HG02678 (cell line): ENCODE measurements at regions not wholly inside any gene's neighbourhood (a gene's known extent, or its start where the extent isn't known, plus 50 kb on each side); places are given as distances from the start of the nearest gene placed in this dataset.

Experiments
- ATAC-seq: cut with Tn5 transposase; IDR thresholded peaks from one replicate; pipeline ENCODE4 v1.9.1; 2021; ENCODE audit warnings: mild to moderate bottlenecking, moderate library complexity; ENCODE audit not compliant: unreplicated experiment

DNA sequence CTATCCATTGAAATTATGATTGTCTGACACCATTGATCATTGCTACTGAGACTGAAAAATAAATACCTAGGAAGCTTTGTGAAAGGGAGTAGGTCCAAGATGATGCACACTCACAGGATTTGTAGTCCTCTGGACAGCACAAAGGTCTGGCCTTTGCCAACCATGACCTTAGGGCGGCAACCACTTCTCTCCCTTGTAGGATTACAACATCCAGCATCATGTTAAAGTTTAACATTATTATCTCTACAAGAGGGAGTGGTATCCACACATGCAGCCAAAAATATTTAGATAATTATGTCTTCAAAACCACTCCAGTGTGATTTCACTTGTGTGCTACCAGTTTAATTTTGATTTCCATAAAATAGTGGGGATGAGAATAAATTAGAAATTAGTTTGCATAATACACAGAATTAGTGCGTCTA lies 51.1 kb upstream of the NHSL1 start:
- ATAC-seq: no peak

DNA sequence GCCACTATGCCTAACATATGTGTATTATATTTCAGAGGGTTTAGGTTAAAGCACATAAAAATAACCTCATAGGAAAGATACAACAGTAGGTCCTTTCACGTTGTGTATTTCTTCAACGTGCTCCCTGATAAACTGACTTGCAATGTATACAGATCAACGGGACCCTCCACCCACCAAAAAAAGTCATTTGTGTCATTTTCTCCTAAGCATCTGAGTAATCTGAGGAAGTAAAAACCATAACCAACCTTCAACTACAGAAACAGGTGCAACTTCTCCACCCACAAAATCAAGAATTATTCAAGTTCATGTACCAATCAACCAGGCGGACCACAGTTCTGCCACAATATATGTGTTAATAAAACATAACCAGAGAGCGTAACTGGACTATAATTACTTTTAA lies 54.9 kb upstream of the NHSL1 start:
- ATAC-seq: no peak

DNA sequence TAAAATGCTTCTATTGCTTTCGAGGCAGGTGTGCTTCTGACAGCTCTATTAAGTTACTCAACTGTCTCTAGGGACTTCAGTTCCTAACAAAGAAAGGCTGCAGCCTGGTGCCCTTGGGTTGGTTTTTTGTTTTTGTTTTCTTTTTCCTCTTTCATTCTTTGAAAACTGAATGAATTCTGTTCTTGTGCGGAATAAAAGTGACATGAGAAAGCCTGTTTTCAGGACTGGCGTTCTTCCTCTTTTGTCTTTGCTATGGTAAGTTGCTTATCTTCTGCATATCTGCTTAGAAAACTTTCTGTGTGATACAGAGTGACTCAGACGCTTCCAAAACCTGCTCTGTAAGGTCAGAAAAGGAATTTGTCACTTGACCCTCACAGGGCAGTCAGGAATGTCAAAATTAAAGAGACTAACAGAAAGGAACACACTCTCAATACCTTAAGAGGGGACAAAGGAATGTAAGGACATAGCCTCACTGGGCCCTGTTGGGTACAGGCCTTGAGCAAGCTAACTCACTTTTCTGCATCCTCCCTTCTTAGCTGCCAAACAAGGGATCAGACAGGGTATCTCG lies 56.2 kb upstream of the NHSL1 start:
- no peak for ATAC-seq

DNA sequence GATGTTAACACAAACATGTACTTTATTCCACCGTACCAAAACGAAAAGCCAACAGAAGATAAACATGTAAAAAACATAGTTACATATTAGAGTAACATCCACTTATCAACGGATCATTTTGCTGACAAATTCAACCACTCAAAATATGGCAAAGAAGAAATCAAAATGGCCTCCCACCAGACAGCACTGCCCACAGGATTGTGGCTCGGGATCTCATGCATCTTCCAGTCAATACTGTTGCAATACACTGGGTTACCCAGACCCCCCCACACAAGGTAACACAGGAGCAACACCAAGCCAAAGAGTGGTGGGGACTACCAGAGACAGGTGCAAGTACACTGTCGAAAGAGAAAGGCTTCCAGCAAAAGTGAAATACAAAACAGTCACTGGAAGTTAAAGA lies 57.9 kb upstream of the NHSL1 start:
- ATAC-seq: no peak

DNA sequence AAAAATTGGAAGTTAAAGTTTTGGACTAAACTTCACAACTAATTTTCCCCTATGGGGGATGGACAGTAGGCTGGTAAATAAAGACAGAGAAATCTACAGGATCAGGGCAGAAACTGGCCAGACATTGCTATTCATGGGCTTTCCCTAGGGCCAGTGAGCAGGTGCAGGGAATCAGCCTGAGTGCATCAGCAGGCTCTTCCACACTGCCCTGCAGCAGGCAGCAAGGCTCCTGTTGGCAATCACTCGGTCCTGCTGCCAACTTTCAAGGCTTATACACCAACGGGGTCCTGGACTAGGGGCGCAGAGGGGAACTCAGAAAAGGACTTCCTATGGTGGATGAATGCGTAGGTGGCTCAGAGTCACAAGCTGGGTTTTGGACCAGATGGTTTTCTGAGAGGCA lies 59.8 kb upstream of the NHSL1 start:
- ATAC-seq: no peak

DNA sequence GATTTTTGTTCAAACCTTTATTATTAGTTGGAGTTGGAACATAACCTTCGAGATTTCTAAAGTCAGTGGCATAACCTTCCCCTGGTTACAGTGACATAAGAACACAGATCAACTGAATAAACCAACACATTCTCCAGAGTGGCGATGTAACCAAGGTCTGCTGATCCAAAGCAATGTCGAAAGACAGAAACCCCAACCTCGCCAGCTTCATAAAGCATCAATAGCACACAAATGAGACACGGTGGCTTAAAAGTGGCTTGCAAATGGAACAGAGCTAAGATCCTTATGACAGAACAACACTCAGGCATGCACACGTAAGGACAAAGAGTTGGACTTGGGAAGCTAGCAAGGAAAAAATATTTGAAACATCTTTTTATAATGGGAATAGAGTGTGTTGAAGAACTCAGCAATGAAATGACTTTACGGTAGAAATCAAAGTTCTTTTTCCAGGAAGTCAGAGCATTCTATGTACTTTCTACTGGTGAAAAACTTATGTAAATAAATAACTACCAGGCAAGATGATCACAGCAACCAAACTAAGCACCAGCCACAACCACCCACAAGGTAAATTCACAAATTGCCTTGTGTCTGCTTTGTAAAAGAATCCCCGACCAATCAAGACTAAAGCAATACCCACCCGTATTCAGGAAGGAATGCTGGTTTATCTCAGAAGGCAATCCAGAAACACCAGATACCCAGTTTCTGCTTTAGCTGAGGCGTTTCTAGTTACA lies 61.0 kb upstream of the NHSL1 start:
- no peak for ATAC-seq

DNA sequence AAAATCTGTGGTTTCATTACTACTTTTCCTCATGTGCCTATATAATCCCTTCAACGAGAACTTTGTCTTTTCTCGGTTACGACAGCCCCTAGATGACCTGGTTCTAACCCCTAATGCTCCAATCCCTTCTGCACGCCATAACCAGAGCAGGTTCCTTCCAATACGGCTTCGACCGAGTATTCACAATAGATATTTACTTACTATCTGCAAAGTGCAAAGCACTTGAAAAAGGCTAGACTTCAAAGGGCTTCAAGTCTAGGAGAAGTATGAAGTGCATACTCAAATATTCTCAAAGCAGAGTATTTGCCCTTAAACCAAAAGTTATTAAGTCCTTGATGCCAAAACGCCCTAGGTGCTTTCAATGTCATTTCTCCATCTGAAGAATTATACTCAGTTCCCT lies 63.4 kb upstream of the NHSL1 start:
- ATAC-seq: no peak

DNA sequence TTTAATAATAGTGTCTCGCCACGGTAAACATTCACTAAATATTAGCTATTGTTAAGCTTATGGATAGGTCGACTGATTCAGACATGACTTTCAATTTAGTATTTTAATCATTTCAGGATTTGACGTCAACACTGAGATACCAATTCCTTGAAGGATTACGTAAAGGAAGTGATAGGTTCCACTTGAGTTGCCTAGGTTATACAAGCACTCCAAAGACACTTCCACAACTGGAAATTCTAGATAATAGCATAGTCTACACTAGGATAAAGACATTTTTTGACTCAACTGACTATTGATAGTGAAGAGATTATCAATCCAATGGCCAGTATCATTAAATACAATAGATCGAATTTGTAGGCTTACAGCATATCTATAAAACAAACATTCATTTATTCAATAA lies 63.9 kb upstream of the NHSL1 start:
- no peak for ATAC-seq

DNA sequence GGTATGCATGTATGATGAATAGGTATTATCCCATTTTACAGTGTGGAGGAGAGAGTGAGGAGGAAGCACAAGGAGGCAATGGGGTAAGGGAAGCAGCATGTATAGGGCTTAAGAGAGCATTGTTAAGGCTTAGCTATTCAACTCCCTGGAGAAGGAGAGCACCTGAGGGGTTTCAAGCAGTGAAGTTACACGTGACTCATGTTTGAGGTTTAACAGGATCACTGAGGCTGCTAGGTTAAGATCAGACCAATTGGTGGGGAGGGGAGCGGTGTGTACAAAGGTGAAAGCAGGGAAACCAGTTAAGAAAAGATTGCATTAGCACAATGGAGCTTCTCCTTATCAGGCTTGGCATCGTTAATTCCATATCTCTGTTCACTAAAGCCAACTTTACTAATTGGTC lies 64.4 kb upstream of the NHSL1 start:
- ATAC-seq: no peak

DNA sequence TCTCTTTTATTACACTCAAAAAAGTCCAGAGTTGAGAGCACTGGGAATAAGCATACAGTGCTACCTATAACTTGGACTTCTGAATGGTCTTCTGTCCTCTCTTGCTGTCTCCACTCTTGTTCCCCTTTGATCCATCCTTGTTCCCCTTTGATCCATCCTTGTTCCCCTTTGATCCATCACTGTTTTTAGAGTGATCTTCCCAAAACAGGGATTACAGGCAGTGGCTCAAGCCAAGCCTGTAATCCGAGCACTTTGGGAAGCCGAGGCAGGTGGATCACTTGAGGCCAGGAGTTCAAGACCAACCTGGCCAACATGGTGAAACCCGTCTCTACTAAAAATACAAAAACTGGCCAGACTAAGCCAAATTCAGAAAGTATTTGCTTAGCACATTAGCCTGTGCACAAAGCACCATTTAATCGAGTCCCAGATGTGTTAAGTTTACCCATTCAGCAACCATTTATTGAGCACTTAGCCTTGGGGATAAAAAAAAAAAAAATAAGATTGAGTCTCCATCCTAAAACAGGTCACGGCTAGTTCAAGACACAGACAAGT lies 65.0 kb upstream of the NHSL1 start:
- no peak for ATAC-seq

DNA sequence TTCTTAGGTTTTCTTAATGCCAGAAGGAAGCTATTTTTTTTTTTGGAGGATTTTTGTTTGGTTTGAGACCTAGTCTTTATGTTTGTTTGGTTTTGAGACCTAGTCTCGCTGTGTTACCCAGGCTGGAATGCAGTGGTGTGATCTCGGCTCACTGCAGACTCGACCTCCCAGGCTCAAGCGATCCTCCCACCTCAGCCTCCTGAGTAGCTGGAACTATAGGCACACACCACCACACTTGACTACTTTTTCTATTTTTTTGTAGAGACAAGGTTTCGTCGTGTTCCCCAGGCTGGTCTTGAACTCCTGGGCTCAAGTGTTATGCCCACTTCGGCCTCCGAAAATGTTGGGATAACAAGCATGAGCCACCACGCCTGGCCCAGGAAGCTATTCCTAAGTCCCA lies 67.8 kb upstream of the NHSL1 start:
- no peak for ATAC-seq

DNA sequence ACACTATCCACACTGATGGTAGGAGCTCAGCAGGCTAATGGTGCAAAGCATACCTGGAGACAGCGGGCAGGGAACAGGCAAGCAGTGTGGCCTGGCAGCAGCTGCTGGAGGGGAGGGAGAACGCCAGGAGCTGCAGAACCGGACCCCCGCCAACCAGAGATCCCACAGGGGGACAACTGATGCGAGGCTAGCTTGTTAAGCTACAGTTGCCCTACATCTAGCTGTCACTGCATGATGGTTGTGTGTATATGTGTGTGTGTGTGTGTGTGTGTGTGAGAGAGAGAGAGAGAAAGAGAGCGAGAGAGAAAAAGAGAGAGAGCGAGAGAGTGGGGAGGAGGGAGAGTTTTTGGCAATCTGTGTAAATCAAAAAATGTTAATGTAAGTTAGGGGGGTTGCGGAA lies 69.7 kb upstream of the NHSL1 start:
- no peak for ATAC-seq

DNA sequence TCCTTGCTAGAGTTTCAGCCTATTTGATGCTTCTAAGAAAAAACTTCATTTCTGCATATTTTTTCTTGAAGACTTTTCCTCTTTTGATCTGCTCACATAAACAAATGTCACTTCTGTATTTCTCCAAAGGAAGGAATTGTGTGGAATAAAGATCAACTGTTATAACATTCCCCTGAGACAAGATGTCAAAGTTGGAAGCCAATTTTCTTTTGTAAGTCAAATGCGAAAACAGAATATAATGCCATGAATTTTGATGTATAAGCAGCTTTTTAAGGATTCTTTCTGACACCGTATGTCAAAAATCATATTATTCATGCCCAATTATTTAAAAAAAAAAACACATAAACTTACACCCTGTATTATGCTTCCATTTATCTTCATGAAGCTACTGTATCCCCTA lies 70.3 kb upstream of the NHSL1 start:
- ATAC-seq: no peak

DNA sequence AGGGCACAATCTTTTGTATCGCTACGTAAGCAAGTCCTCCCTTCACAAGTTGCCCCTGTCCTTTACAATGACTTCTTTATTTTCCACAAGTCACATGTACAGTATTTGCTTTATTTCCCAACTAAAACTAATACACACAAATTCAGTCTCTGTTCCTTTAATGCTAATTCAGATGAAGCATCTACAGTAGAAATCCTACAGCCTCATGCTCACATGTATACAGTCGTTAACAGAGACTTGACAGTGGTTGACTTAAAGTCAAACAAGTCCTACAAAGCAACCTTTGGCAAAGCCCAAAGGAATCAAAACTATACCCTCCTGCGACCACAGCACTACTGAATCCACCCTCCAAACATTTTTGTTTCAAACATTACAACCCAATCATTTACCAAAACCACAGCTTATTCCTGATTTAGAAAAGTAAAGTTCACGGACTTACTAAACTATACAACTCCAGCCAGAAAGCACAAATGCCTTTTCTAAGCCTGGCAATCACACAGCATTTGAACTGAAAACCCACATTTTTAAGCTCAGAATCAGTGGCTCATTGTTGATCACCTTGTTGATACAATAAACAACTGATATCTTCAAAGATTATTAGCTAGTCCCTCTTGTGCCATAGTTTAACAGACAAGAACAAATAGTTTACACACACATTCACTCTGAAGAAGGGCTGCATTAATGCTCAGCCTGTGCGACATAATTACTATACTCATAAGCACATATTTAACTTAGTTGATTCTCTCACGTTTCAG lies 70.9 kb upstream of the NHSL1 start:
- no peak for ATAC-seq

DNA sequence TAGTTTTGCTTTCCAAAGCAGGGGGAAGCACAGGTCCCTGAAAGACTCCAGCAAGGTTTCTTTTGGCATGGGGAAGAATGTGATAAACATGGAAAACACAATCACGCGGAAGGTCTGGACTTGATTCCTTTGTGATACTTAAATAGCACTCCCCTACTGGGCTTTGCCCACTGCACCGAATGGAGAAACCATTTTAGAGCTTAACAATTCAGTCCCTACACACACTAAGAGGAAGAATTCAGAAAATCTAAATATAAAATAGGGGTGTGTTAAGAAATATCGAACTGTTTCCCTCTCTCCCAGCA lies 71.4 kb upstream of the NHSL1 start:
- ATAC-seq: no peak

DNA sequence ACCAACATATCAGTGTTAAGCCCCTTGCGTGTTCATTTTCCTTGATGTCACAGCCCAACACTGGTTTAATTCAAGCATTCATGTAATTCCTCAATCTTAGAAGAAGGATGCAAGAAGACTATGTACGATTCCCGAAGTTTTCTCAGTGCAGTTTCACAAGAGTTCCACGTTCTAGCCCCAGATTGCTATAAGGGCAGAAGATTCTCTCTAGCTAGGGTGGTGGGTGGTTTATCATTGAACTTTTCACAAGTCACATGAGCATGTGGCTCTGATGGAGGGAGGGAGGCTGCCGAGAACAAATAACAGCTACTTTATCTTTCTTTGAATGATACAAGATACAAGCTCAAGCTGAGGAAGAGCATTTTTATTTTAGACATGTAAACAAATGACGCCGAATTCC lies 71.9 kb upstream of the NHSL1 start:
- no peak for ATAC-seq

DNA sequence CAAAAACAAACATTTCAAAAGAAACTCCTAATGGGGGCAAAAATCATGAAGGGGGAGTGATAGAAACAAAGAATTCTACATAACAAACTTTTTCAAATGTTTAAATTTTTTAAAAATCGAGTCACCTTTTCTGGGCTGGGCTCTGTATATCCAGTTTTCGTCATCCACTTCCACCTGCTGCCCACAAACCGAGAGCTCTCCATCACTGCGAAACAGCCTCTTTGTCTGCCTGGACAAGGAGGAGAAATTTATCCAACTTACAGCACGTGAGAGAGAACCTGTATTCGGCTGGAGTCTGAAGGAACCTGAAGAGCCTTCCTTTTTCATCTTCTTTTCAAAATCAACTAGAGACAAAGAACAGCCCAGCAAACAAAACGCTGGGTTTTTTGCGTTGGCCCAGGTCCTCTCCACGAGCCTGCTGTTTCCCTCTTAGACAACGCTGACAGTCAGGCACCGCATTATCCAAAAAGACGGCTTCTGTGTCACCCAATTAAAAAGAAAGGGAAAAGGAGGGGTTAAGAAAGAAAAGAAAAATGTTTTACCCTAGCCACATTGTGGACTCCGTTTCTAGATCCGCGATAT lies 72.4 kb upstream of the NHSL1 start:
- ATAC-seq: no peak

DNA sequence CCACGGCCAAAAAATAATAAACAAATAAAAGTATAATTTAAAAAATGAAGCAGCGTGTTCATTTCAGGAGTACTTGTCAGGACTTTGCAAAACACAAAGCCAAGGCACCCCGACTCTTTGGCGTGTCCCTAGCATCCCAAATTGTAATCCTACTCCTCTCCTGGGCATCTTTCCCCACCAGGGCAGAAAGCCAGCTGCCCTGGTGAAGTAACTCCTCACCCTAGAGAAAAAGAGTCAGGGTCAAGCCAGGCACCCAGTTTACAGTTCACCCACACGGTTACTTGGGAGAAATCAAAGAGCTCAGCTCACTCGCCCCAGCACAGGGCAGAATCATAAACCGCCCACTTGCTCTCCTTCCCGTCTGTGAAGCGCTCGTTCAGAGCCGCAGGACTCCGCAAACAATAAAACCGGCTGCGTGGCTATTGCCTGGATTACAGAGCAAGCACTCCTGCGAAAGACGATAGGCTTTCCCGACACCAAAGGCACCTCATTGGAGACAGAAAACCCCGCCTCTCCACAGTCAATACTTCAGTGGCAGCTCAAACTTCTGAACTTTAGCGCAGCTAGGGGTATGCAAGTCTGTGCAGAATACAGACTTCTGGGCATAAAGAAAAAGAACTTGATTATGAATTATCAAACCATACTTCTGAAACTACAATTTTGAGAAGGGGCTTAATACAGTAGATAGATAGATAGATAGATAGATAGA lies 73.0 kb upstream of the NHSL1 start:
- ATAC-seq: no peak

DNA sequence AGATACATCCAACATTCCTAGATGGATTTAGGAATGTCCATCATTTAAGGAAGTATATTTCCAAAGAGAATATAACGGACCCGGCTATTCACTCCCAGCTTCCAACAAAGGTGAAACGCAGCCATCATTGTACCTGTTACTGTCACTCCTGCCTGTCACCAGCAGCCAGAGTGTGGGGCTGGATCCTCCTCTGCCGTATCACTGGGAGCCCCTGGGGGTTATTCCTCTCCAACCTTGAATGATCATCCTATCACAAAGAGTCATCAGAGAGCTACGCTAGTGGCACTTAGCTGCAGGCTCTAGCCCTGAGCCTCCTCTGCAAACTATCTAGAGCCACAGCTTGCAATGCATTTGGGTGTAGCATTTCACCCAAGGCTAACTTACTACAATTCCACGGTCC lies 73.6 kb upstream of the NHSL1 start:
- no peak for ATAC-seq

DNA sequence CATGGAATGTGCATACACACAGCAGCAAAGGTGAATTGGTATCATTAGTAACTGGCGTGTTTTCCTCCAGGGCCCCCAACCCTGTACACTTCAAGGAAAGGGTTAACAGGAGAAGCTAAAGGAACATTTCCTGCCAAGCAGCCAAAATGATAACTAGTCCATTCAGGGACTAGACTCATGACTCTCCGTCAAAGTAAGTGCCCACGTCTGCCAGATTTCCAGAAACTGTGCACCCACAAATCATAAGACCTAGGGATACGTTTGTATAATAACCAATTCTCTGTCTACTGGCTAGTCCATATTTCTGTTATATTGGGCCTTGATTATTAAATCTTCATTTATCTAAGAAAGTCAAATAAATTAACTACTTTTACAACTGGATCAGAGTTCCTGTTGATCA lies 76.0 kb upstream of the NHSL1 start:
- no peak for ATAC-seq

DNA sequence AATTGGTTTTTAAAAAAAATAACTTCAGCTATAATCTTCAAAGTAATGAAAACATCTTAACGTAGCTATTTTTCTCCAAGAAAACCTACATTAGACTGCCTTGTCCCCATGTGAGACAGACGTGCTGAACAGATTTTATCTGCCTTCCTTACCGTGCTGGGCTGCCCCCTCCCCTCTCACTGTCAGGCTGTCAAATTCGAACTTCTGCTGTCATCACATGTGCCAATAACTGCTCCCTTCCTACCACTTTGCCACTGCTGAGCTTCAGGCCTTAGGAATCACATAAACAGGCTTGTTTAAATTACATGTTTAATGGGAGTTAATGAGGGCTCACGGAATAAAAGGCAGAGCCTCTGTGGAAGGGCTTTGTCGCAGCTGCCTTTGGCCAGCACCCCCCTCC lies 77.0 kb upstream of the NHSL1 start:
- ATAC-seq: no peak
